ENCODE measurements at regions not wholly inside any gene's neighbourhood (a gene's known extent, or its start where the extent isn't known, plus 50 kb on each side); places are given as distances from the start of the nearest gene placed in this dataset.

DNA sequence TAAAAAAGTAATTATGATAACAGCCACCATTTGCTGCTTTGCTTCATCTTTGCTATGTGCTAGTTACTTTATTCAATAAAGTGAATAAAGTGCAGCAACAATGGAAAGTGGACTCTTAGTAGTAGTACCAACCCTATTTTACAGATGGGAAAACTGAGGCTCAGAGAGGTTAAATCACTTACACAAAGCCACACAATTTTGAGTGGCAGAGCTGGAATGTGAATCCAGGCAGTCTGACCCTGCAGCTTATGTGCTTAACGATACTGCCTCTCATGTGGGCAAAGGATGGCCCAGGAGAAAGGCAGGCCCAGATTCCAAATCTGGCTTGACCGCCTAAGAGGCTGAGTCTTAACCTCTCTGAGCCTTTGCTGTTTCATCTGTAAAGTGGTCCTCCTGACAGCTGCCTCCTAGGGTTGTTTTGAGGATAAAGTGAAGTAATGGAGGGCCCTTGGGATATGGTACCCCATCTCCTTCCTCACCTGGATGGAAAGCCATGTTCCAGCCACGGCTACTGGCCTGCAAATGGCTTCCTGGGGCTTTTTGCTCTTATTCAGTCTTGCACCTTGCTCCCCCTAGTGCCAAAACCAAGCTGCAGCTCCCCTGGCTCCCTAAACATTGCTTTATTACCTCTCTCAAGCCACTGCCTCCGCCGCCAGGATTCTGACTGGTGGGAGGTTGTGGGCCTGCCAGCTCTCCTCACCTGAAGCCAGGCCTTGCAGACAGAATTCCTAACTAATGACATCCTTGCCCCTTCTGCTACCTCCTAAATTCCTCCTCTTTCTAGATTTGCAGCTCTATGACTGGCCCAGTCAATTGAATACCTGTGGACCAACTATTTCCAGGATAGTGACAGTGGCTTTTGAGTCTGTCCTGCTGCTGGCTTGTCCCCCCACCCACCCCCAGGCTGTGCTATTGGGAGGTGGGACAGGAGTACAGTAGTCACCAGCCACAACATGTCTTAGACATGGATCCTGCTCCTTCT lies 283.3 kb upstream of the PWP1 start:
- DNase-seq (ENCODE audit: low read depth), result peak; percentile 16

DNA sequence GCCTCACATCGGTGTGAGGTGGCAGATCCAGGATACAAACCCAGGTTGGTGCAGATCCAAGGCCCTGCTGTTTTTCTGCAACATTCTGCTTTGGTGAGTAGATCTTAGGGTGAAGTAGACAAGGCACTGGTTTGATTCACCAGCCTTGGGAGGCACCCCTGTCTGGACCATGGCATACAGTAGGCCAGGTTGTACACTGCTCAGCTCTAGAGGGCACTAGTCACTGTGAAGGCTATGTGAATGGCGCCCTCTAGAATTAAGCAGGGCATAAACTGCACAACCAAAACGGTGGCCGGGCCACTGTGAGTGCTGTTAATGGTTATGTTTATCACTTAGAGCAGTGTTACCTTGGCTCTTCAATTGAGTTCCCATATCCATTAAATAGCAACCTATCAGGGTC lies 280.6 kb upstream of the PWP1 start:
- DNase-seq (ENCODE audit: low read depth), result no peak

DNA sequence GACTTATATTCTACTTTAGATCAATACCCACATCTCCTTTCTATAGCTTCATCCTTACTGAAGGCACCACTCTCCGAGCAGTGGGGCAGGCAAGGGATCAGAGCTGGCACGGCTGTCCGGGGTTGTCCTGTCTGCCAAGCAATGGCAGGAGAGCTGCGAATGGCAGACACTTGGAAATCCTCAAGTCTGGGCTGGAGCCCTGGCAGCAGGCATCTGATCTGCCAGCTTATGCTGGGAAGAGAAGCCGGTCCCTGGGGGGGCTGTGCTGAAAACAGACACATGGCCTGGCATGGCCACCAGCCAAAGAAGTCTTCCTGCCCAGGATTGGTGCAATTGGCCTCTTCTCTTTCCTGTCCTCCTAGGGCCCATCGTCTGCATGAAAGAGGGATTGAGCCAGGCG lies 280.2 kb upstream of the PWP1 start:
- DNase-seq (ENCODE audit: low read depth), result no peak

DNA sequence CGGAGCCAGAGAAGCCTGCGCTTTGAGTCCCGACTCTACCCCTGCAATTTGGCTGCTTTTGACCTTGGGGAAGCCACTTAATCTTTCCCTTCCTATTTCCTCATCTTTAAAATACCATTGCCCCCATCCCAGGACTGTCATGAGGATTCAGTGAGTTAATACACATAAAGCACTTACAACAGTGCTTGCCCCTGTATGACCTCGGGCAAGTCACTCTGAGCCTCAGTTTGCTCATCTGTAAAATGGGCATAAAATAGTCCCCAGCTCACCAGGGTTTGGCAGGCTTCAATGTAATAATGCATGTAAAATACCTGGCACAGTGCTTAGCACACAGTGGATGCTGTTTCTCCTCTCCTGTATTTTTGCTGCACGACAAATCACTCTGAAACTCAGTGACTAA lies 278.7 kb upstream of the PWP1 start:
- no peak for DNase-seq (ENCODE audit: low read depth)

DNA sequence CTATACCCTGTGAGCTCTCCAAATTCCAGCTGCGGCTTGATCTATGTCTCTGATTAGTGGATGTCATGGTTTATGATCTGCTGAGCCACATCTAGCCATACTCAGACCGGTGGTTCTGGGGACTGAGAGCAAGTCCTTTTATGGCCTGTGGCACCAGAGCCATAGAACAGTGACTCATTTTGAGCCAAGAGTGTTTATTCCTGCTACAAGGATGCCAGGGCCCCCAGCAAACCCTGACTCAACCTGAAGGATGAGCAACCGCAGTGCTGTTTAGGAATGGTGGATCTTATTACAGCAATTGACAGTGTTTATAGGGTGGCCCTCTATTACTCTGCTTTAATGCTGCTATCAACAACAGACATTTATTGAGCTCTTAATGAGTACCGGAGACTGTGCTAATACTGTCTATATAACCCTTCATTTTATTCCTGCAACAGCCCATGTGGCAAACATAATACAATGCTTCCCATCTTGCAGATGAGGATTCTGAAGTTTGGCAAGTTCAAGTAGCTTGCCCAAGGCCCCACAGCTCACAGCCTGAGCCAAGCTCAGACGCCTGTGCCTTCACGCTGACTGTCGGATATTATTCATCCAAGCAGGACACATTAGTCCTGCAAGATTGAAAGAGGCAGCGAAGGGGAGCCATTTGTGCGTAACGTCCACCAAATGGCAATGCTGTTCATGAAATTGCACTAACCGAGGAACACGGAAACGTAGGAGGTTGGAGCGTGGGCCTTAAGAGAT lies 273.6 kb upstream of the PWP1 start:
- DNase-seq (ENCODE audit: low read depth), result no peak

DNA sequence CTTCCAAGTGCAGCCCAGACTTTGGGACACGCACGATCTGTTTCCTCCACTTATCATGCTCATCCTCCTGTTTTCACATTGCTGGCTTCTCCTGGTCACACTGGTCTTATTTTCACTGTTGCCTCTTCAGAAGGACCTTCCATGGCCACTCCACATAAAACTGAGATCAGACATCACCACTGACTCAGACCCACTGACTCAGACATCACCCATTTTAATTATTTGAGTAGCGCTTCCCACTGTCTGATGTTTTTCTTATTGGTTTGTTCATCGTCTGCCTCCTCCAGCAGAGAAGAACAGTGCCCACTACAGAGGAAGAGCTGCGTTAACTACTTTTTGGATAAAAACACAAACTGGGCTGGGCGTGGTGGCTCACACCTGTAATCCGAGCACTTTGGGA lies 270.5 kb upstream of the PWP1 start:
- no peak for DNase-seq (ENCODE audit: low read depth)

DNA sequence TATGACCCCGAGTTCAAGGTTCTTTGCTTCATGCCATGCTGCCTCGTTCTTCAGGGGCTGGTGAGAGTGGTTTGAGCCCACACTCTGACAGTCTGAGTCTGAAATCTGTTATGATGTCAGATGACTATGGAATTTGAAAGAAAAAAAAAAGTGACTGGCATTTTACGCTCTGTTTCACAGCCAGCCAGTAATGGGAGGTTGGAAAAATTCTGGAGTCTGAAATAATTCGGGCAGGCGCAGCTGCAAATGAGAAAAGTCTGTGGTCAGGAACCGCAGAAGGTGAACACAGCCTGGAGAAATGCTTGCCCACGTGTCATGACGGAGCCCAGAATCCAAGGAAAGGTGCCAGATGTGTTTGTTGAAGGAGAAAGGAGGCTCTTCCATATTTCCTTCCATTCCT lies 269.8 kb upstream of the PWP1 start:
- DNase-seq (ENCODE audit: low read depth), result no peak

DNA sequence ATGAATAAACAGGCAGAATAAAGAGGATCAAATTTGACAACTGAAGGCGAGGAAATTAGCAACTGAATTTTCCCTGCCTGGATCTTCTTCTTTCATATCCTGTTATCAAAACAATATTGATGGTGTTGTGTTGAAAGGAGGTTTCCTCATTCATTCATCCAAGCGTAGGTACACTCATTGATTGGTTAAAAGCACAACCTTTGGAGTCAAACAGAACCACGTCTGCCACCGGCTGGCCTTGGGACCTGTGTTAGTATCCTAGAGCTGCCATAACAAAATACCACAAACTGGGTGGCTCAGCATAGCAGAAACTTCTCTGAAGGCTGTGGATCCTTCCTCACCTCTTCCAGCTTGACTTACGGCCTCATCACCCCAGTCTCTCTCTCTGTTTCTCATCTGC lies 268.6 kb upstream of the PWP1 start:
- no peak for DNase-seq (ENCODE audit: low read depth)

DNA sequence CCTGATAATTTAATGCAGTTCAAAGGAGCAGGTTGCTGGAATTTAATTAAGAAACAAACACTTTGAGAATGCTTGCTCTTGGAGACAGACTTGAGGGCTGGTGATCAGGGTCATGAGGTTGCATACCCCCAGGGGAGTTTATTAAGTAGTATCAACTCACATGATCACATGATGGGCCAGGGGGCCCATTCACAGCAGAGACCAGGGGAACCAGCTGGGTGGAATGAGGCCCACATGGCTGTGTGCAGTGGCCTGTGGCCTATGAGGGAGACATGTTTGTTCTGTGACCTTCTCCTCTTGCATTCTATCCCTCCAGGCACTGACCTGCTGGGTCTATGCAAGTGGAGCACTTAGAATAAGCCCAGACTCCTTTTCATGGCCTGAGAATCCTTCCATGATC lies 266.6 kb upstream of the PWP1 start:
- no peak for DNase-seq (ENCODE audit: low read depth)

DNA sequence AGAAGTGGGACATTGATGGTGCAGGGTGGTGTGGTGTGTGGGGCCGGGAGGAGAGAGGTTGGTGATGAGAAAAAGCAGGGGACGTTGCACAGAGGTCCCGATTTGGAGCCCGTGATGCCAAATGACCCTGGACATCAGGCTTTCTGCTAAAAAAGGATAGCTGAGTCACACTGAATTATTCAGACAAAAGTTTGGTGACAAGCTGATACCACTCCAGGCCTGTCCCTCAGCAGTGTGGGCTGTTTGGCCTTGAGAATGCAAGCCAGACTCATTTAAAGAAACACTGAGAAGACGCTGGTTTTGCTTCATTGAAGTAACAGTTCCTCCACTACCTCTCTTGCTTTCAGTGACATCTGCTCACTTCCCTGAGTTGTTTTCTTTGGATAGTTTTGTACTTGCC lies 262.1 kb upstream of the PWP1 start:
- DNase-seq (ENCODE audit: low read depth), result no peak

DNA sequence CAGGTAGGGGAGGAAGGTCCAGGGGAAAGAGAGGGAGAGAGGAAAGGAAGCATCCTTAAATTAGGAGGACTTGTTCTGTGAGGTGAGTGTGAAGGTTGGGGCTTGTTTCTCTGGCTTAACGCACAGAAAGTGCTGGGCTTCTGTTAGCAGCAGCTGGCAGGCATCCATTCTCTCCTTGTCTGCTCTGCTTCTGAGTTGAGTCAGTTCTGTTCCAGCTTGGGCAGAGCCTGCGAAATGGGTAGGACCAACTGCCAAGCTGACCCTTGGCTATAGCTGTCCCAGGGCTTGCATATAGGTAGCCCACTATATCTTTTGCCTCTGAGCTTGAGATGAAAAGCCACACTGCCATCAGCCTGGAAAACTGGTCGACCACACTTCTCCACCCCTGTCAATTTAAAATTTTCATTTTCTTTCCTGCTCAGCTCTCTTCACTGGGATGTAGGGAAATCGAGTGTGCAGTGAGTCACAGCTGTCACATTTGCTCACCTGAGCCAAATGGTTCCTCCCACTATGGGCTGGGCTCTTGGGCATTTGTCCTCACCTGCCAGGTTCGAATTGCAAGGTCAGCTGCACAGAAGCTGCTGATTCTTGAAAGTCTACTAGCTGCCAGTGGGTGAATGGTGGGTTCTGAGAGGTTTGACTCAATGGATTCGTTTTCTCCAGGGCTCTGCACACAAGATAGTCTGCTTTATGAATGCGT lies 256.4 kb upstream of the PWP1 start:
- no peak for DNase-seq (ENCODE audit: low read depth)

DNA sequence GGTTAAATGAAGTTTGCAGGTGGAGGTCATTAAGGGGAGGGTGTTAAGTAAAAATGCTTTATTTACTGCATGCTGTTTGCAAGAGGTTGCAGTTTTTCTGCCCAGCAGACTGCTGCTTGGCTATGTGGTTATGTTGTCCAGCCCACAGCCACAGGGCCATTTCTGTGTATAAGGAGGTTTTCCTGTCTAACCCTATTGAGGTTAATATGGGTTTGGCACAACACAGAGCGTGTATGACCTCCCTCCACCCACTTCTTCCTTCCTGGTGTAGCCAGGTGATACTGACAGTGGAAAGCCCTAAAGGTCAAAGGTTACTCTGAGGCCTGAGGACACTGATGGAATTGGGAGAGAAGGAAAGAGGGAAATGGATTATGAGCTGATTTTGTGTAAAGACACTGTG lies 253.7 kb upstream of the PWP1 start:
- DNase-seq (ENCODE audit: low read depth), result no peak

DNA sequence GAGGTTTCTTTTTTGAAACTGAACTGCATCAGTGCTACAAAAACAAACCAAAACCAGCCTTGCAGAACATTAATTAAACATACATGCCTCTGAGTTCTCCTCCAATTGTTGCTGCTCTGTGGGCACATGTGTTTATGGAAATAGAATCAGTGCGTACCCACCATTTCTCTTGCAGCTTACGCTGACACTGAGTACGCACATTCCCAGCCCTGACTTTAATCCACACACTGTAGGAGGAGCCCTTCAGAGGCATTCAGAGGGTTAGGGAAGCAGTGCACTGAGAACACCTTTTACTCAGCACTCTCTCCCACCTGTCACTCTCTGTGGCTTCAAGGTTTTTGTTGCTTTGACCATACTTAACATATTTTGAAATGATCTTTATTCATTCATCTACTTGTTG lies 250.5 kb upstream of the PWP1 start:
- DNase-seq (ENCODE audit: low read depth), result no peak

DNA sequence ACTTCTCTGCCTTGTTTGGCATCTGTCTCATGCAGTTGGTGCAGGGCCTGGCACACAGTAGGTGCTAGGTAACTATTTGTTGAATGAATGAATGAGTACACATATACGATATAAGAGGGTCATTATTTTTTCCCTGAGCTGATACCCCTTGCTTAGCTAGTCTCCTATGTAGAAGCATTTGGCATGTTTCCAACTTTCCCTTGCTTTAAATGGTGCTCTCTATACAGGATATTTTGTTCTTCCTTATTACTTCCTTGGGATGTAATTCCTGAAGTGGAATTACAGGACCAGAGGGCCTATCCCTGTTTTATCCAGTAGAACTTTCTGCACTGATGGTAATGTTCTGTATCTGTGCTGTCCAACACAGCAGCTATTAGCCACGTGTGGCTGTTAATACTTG lies 250.1 kb upstream of the PWP1 start:
- DNase-seq (ENCODE audit: low read depth), result no peak

DNA sequence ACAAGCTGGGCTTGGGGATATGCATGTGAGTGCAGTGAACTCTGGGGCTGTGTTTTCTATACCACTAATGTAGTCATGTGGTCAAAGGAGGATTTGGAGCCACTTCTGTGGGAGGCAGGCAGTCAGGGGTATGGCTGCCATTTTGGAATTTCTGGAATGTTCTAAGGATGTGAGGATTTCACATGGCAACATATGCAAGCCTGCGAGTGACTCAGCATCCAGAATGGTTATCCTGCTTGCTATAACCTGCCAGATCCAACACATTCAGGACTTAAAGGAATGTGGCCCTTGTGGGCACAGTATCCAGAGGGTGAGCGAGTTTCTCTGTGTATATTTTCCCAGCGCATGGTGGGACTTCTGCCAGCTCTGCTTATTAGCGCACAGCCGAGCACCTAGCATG lies 249.2 kb upstream of the PWP1 start:
- DNase-seq (ENCODE audit: low read depth), result no peak

DNA sequence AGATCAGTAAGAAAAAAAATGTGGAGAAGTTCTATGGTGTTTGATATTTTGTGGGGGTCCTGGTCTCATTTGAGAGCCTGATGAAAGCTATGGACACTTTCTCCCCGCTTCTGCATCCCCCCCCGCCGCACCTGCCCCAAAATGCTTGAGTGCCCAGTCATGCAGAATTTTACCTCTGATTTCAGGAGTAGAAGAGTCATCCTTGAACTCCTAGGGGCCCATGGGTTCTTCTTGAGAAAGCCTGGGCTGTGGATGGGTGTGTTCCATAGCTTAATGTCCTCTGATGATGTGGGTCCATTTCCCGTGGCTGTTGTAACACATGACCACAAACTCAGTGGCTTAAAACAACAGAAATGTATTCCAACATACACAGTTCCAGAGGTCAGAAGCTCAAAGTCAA lies 248.8 kb upstream of the PWP1 start:
- DNase-seq (ENCODE audit: low read depth), result no peak

DNA sequence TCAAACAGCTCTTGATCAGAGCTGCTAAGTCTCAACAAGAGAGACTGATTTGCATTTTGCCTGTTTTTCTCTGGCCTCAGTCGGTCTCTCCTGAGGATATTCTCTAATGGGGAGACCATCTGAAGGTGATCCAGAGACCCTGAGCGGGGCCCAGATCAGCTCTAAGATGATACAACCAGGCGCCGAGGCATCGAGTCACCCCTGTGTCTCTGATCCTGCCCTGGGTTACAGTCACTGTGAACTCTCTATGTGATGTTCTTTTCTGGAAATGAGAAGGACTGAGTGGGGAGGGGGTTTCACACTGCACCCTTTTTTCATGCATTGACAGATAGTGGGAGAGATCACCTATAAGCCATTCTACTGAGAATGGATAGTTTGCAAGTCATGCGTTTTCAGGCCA lies 247.6 kb upstream of the PWP1 start:
- no peak for DNase-seq (ENCODE audit: low read depth)

DNA sequence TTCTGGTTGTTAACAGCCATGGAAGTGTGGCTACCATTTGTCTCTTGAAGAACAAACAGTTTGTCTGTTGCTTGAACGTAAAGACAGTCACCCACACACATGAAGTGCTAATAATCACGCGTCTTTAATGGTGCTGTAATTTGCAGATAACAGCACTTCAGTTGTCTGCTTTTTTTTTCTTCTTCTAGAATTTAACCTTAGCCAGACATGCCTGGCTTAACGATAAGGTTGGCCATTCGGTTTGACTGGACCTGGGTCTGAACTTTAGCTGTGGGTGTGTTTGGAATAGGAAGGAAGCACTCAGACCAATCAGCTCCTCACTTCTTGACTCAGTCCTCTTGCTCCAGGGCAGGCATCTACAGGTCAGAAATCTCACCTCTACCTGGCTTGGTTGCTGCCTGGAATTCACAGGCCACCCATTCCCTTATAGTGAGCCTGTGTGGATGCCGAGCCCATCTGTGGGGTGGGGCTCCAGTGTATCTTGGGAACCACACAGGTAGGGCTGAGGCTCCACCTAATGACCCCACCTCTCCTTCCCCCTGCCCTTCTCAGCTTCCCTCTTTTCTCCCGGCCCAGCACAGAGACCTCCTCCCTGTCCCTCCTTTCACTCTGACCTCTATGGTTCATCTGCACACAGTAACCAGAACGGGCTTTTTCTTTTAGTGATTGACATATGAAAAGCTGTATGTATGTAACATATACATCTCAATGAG lies 246.4 kb upstream of the PWP1 start:
- no peak for DNase-seq (ENCODE audit: low read depth)

DNA sequence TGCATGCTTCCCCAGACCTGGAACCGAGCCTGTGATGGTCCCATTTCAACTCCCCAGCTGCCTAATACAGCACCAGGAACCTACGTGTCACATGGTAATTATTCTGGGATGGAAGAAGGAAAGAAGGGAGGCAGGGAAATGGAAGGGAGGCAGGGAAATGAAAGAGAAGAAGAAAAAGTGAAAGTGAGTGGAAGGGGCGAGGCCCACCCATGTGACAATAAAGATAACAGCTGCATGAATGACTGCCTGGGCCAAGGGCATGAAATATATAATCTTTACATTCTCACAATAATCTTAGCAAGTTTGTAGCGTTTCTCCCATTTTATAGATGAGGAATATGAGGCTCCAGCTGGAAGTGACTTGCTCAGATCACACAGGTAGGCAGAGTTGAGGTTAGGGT lies 245.0 kb upstream of the PWP1 start:
- no peak for DNase-seq (ENCODE audit: low read depth)

DNA sequence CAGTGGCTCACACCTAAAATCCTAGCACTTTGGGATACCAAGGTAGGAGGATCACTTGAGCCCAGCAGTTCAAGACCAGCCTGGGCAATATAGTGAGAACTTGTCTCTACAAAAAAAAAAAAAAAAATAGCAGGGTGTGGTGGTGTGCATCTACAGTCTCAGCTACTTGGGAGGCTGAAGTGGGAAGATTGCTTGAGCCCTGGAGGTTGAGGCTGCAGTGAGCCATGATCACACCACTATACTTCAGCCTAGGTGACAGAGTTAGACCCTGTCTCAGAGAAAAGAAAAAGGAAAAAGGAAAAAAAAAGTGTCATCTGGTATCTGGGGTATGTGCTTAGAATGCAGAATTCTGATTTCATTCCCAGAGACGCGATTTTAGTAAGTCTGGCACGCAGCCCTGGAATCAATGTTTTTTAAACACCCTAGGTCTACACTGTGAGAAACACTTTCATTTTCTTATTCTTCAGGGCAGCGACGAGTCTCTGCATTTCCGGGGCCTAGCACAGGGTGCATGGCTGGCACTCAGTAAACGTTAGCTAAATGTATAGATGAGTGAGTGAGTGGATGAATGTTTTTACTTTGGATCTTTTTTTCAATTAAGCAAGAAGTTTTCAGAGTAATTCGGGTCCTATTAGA lies 243.8 kb upstream of the PWP1 start:
- DNase-seq (ENCODE audit: low read depth), result no peak

DNA sequence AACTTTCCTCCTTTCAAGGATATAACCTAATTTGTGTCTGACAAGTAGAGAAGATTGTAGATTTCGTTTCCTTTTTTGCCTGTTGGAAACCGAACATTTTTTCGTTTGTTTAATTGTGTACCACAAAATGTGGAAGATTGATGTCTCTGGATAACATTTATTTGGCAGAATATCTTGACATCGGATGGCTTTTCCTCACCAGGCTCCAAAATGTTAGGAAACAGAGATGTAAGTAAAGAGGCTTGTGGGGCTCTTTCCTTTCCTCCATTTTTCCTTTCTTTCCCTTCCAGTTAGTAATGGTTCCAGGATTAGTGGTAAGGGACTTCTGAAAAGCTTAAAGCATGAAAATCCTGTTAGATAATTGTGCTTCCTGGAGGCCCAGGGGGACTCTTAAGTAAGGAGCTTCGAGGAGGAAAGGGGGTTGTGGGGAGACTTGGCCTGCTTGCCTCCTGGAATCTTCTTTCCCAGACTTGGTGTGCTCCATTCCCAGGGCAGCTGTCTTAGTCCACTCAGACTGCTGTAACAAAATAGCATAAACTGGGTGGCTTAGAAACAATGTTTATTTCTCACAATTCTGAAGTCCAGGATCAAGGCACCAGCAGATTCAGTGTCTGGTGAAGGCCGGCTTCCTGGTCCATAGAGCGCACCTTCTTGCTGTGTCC lies 243.1 kb upstream of the PWP1 start:
- no peak for DNase-seq (ENCODE audit: low read depth)

Data from stimulated activated CD8-positive, alpha-beta memory T cell treated with anti-CD3 and anti-CD28 coated beads, Interleukin-15, amount 100 ng/mL, for 24 hours (primary cell).